ENCODE measurements at regions not wholly inside any gene's neighbourhood (a gene's known extent, or its start where the extent isn't known, plus 50 kb on each side); places are given as distances from the start of the nearest gene placed in this dataset.

- TF ChIP-seq CTCF (IDR thresholded peaks at IDR 0.05; ENCODE audit: insufficient read depth, low read length, poor library complexity, severe bottlenecking) (no peak), EZH2phosphoT487 (conservative IDR thresholded peaks at IDR 0.05; ENCODE audit: low read length) (no peak)
Observed at GRCh38 chr5:51476431-51476830, 93.2 kb downstream of the ISL1 start.

All from SU-DHL-6 (cell line).